ENCODE measurements at regions not wholly inside any gene's neighbourhood (a gene's known extent, or its start where the extent isn't known, plus 50 kb on each side); places are given as distances from the start of the nearest gene placed in this dataset.

DNA sequence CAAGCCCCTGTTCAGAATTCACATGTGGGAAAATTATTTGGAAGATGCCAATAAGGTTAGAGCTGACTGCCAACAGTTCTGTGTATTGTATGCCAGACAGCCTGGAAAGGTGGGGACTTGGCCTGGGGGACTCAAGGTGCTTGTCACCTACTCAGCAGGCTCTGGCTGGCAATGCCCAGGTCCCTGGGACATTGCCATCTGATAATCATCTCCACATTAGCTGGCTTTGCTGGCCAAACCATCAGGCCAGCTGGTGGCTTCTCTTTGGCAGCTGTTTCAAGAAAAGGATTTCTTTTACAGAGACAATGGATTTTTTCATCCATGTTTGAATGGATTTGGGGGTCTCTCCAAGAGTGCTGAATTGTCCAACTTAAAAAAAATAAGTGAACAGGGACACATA, 165.2 kb downstream of the BRMS1L start:
- no peak for DNase-seq (ENCODE audit: extremely low read depth, low read depth)

DNA sequence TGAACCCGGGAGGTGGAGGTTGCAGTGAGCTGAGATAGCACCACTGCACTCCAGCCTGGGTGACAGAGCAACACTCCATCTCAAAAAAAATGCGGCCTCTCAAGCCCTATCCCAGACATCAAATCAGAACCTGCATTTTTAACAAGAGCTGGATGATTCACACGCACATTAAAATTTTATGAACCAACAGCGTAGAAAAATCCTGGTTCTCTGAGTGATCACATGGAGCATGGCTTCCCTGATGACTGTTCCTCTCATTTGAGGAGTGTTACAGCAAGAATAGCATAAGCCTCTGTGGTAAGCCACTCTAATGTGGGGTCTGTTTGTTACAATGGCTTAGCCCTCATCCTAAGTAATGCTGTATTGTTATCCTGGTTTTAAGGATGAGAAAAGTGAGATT, 163.6 kb downstream of the BRMS1L start:
- no peak for DNase-seq (ENCODE audit: extremely low read depth, low read depth)

DNA sequence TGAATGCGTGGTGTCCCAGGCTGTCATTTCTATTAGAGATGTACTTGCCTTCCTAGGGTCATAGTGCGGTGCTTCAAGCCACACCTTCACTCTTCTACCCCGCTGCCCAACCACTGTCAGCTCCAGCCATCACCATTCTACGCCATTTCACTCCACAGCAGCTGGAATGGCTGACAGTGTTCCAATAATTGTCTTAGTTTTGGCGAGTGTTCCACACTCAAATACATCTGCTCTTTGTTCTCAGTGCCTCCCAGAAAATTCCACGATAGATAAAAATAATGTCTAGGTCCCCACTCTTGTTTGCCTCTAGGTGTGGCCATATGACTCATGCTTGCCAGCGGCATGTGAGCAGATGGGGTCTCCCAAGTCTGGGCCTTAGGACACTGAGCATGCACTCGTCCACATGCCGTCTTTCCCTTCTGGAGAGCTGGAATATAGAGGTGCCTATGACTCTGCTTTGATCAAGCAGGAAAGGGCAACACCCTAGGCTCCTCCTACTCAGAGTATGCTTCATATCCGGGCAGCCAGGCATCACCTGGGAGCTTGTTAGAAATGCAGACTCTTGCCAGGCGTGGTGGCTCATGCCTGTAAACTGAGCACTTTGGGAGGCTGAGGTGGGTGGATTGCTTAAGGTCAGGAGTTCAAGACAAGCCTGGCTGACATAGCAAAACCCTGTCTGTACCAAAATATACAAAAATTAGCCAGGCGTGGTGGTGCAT, 163.0 kb downstream of the BRMS1L start:
- DNase-seq (ENCODE audit: extremely low read depth, low read depth), result no peak

DNA sequence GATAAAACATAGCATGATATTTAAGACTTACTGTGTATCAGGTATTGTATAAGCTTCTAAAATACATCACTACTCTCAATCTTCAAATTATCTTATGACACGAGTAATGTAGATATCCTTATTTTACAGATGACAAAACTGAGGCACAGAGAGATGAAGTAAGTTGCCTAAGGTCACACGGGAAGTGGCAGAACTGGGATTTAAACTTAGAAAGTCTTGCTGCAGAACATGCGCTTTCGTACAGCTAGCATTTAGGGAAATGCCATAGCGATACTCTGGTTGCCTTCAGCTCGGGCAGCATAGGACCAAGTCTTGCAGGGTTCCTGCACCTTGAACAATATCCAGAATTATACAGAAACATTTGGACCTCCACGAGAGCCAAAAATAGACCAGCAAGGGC, 162.4 kb downstream of the BRMS1L start:
- DNase-seq (ENCODE audit: extremely low read depth, low read depth), result no peak

DNA sequence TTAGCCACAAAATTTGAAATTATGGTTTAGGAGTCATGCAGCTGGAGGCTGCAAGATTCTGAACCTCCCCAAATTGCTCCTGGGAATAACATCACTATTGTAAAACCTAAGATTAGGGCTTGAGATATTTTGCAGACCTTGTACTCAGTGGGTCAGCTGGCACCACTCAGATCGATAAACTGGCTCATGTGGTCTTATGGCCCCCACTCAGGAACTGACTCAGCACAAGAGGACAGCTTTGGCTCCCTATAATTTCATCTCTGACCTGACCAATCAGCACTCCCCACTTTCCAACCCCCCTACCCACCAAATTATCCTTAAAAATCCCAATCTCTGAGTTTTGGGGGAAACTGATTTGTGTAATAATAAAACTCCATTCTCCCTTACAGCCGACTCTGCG, 161.6 kb downstream of the BRMS1L start:
- no peak for DNase-seq (ENCODE audit: extremely low read depth, low read depth)

DNA sequence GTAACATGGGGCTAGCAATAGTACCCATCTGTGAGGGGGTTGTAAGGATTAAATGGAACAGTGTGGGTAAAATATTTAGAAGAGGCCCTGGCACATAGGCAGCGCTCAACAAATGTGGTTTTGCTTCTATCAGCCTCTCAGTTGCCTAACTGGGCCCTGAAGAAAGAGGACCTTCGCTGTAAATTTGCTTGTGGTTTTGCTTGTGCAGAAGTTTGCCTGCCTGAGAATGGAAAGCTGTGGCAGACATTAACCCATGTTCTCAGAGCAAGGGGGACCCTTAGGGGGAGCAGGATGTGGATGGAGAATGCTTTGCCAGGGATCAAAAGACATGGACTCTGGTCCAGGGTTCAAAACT, 160.1 kb downstream of the BRMS1L start:
- no peak for DNase-seq (ENCODE audit: extremely low read depth, low read depth)

DNA sequence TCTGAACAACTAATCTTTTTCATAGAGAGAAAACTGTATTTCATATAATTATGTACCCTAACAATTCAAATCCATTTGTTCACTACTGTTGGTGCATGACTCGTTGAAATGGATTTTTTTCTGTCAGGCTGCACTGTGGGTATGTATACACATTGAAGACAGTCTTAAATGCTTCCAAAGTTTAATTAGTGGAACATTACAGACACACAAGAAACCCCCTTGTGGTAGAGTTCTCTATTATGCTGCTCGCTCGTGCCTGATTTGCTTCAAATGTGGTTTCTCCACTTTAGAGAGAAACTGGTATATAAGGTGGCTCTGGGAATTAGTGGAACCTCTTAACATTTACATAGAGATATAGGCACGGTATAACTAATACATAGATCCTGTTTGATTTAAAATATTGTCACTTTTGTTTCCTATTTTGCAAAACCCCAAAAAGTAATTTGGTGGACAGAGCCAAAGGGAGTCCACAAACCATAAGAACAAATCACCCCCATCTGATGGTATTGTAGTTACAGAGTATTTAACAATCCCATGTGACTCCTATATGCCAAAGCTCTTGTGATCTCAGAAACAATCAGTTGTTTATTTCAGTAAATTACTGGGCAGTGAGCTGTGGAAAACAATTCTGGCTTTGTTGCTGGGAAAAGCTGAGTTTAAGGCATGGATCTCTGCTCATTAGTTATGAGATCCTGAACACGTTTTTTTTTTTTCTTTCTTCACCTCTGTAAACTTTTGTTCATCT, 159.5 kb downstream of the BRMS1L start:
- DNase-seq (ENCODE audit: extremely low read depth, low read depth), result no peak

DNA sequence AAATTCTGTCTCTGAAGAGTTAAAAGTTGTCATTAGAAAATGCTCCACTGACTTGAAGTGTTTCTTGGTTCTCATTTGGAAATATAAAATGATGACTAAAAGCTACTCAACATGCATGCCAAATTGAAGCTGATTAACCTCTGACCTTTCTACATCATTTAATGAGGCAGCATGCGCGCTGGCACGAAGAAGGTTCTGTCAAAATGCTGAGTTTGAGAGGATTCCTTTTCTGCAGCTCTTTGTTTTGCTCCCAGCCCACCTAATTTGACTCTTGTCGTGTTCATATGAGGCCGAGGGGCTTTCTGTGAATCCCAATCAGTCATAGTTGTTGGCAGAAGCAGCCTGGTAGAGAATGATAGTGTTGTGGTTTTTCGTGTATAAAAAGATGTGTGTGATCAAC, 153.4 kb downstream of the BRMS1L start:
- DNase-seq (ENCODE audit: extremely low read depth, low read depth), result no peak

DNA sequence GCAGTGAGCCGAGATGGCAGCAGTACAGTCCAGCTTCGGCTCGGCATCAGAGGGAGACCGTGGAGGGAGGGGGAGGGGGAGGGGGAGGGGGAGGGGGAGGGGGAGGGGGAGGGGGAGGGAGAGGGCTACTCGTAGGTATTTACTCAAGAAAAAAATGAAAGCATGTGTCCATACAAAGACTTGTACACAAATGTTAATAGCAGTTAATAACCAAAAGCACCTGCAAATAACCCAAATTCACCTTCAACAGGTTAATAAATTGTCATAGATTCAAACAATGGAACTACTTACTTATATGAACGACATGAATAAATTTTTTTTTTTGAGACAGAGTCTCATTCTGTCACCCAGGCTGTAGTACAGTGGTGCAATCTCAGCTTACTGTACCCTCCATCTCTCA, 152.4 kb downstream of the BRMS1L start:
- DNase-seq (ENCODE audit: extremely low read depth, low read depth), result no peak

DNA sequence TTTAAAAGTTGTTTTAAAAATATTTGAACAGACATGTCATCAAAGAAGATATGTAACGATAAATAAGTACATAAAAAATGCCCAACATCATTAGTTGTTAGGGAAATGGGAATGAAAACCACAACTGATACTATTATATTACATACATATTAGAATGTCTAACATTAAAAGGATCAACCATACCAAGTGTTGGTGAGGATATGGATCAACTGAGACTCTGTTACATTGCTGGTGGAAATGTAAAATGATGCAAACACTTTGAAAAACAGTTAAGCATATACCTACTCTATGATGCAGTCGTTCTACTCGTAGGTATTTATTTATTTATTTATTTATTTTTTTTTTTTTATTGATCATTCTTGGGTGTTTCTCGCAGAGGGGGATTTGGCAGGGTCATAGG, 149.7 kb downstream of the BRMS1L start:
- no peak for DNase-seq (ENCODE audit: extremely low read depth, low read depth)

DNA sequence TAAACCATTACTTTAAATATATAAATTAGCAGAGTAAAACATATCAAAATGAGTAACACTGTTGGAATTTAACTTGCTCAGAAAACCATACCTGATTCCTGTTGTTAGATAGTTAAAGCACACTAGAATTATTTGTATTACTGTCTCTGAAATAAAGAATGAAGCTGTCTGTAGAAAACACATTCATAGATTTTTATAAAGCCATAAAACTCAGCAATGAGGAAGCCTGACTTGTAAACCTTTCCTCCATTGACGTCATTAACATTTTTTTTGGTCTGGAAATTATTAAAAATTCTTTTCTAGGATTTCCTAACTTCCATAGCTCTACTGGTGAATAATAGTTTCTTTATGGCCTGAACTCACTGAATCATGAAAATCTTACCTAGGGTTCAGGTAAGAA, 147.6 kb downstream of the BRMS1L start:
- DNase-seq (ENCODE audit: extremely low read depth, low read depth), result no peak

DNA sequence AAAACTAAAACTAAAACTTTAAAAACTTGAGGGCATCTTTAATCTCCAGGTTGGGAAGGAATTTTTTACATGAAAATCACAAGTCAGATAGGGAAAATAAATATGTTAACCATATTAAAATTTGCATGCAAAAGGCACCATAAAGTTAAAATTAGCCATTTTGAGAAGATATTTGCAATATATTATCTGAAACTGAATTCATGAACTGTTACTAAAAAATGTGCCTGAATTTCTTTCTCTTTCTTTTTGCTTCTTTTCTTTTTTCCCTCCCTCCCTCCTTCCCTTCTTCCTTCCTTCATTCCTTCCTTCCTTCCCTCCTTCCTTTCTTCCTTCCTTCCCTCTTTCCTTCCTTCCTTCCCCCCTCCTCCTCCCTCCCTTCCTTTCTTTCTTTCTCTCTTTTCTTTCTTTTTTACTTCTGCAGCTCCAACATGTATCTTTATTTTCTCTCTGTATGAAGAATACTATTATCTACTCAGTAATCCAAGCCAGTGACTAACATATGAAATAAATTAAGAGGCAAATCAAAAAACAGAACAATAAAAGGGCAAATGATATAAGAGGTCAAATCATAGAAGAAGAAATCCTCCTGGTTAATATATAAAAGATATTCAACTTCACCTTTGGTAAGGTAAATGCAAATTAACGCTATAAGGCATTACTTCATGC, 146.0 kb downstream of the BRMS1L start:
- DNase-seq (ENCODE audit: extremely low read depth, low read depth), result no peak

DNA sequence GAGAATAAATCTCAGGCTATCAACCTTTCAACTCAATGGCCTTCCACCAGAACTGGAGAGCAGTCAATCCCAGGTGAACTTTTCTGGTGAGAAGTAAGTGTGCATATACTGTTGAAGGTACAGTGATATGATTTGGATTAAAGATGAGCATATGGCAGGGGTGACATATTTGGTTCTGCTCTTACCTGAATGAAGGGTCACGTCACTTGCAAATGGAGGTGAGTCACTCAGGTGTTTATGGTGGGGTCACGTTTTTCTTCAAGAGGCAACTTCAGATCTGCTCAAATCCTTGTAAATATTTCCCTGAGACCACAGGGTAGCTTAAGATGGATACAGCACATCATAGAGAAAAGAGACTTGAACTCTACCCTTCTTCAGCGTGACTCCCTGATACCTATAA, 143.2 kb downstream of the BRMS1L start:
- no peak for DNase-seq (ENCODE audit: extremely low read depth, low read depth)

DNA sequence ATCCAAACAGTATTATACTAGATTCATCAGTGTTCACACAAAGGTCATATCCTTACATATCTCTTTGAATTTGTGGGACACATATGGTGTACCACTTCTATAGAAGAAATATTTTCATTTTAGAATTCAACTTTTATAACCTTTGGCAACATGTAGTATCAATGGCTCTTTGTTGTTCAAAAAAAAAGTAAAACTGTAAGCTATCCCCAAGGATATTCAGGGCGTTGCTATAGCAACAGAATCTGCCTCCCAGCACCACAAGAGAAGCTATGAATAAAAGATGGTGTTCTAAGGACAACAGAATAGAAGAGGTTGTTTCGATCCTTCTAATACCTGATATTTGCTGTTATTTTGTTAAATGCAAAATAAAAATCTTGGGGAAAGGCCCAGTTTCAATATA, 139.3 kb downstream of the BRMS1L start:
- DNase-seq (ENCODE audit: extremely low read depth, low read depth), result no peak

DNA sequence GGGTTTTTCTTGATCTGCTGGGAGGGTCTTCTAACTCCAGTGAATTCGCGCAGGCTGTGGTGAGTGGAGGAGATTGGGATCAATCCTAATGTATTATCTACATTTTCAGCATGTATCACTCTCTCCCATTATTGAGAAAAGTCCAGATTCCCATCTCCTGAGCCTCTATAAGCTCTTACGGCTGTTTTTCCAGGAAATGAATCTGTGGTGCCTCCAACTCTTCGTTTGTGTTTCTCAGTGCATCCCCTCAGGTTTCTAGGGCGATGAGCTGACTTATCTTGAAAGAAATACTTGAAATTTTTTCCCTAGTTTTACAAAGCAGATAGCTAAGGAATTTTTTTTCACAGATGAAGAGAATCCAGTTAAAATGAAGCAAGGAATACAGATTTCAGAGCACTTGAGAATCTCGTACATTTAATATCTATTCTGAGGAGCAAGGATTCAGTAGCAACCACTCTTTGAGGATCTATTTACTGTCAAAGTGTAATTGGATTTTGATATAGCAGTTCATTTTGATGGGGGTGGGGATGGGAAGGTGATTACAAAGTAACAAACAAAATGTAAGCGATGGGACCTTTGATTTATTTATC, 138.7 kb downstream of the BRMS1L start:
- no peak for DNase-seq (ENCODE audit: extremely low read depth, low read depth)

DNA sequence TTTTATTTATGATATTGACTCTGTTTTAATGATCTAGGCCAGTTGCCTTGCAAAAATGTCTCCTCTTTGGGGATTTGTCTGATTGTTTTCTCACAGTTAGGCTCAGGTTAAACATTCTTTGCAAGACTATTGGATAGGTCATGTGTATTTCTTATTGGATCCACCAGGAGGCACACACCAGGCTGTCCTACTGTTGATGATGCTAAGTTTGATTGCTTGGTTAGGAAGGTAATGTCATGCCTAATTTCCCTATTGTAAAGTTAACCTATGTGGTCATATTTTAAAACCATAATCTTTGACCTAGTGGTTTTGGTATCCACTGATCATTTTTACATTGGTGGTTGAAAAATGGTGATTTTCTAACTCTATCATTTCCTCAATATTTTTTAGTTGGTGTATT, 137.1 kb downstream of the BRMS1L start:
- DNase-seq (ENCODE audit: extremely low read depth, low read depth), result no peak

DNA sequence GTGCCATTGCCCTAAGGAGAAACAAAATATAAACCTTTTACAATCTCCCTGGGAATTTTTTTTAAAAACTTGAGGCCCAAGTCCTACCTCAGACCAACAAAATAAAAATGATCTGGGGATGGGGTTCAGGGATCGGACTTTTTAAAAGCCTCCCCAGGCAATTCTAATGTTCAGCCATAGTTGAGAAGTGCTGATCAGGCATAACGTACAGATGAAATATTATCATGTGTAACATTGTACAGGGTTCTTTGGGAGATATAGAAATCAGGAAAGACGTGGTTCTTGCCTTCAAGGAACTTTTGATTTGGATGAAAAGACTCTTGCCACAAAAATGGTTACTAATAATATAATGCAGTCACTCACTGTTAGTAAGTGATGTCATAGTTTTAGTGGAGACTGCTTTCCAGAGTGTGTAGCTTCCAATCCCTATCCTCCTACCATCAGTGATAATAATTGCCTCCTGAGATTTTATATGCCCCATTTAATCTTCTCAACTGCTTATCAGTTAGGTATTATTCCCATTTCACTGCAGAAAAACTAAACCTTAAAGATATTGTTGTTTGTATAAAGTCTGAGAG, 135.6 kb downstream of the BRMS1L start:
- DNase-seq (ENCODE audit: extremely low read depth, low read depth), result no peak

DNA sequence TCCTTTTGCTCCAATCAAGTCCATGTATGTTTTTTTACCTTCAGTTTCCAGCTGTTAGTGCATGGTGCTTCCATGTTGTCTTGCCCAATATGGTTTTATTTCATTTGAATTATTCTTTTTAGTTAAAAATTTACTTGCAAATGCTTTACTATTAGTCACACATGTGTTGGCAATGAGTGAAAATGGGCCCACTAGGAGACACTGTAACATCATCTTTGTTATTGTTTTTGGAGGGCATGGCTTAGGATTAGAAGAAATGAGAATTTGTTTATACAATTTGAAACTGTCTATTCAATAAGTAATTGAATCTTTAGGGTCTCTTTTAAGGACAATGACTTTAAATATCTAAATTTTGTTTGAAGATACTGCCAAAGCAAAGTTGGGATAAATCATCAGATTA, 133.7 kb downstream of the BRMS1L start:
- no peak for DNase-seq (ENCODE audit: extremely low read depth, low read depth)

DNA sequence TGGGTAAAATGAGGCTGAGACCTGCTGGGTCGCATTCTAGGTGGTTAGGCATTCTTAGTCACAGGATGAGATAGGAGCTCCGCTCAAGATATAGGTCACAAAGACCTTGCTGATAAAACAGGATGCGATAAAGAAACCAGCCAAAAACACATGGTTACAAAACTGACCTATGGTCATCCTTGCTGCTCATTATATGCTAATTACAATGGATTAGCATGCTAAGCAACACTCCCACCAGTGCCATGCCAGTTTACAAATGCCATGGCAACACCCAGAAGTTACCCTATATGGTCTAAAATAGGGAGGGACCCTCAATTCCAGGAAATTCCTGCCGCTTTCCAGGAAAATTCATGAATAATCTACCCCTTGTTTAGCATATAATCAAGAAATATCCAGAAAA, 132.4 kb downstream of the BRMS1L start:
- DNase-seq (ENCODE audit: extremely low read depth, low read depth), result no peak

DNA sequence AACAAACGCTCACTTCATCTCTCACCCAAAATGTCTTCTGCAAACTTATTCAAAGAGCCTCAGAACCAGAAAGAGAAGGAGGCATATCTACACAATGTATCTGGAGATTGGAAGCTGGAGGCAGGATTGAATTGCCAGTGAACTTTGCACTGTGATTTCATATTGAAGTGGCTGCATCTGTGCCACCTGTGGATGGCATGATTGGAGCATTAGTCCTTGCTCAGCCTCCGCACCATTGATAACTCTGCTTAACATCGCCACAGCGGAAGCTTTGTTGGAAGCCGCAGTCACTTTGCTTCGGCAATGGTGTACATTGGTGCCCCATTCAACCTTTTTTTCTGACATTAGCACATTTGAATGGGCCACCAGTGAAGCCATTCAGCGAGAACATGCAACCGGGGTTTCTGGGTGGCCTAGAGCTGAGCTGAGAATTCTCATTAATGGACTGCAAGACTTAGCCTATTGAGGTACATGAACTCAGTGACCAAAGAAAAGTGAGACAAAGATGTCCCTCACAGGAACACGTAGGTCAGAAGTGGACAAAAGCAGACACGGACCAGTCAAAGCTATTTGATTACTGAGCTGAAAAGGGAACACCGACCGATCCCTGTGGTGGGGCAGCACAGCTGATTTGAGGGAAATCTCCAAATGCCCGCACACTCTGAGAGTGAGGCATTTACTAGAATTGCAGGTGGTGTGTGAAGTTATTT, 130.4 kb downstream of the BRMS1L start:
- no peak for DNase-seq (ENCODE audit: extremely low read depth, low read depth)

DNA sequence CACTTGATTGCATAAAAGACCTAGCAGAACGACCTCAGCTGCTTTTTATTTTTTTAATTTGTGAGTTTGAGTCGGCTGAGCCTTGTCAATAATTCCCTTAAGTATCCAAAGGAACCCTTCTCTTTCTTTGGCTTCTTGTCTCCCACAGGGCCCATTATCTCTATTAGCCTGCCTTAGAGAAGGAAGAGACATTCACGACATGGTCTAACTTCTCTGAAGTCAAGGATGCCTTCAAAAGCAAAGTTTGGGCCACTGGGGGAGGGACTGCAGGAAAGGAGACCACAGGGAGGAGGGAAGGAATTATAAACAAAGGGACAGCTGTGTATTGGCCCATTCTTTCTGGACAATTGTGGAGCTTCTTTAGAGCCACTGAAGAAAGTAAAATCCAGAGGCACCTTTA, 126.4 kb downstream of the BRMS1L start:
- no peak for DNase-seq (ENCODE audit: extremely low read depth, low read depth)
